HG03558 (cell line): ENCODE measurements at regions not wholly inside any gene's neighbourhood (a gene's known extent, or its start where the extent isn't known, plus 50 kb on each side); places are given as distances from the start of the nearest gene placed in this dataset.

ENCODE experiments used
- ATAC-seq: cut with Tn5 transposase; IDR thresholded peaks from one replicate; pipeline ENCODE4 v1.9.1; 2021; ENCODE audit warnings: moderate number of reproducible peaks; ENCODE audit not compliant: unreplicated experiment; ENCODE audit errors: extremely low read depth

GRCh38 chr3:26560081-26560480, 62.5 kb upstream of the LRRC3B start:
- ATAC-seq, result no peak

- no peak for ATAC-seq
Measured at GRCh38 chr3:26562021-26562768, 60.4 kb upstream of the LRRC3B start.
